ENCODE measurements at regions not wholly inside any gene's neighbourhood (a gene's known extent, or its start where the extent isn't known, plus 50 kb on each side); places are given as distances from the start of the nearest gene placed in this dataset.
"Not testable (repeated sequence)": the region's sequence is repeated elsewhere in the genome, so short reads cannot be mapped to it uniquely, and the experiment has no call there.

DNA sequence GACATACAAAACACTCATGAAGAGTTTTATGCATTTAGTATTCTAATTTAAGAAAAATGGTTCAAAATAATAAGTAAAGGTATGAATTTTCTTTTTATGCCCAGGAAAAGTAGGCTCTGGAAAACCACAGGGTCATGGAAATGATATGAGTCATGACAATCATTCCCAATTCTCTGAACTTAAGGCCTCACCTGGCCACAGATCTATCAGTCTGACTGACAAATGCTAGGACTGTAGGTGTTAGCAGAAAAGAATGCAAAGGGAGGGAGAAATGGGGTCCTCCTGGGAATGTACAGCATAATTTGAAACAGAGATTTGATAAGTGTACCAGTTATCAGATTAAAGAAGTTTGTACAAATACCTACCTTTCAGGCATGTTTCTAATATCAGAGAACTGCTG lies 270.5 kb upstream of the ARSJ start:
- DNase-seq (ENCODE audit: low spot score): no peak

DNA sequence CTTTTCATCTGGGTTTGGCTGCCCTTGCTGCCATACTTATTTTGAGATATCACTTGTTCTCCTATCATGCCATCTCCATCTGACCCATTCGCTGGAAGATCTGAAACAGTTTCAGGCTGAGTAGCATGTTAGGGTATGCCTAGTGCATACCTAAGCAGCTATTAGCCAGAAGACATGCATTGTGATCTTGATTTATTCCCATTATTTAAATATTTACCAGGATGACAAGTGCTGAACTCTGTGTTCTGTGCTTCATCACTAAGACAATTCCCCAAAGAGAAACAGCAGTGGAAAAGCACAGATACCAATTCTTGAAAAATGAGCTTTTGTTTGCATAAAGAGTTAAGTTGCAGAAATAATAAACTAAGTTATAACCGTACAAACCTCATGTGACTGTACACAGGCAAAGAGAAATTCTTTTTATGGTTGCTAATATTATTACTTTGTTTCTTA lies 271.0 kb upstream of the ARSJ start:
- no peak for DNase-seq (ENCODE audit: low spot score)

DNA sequence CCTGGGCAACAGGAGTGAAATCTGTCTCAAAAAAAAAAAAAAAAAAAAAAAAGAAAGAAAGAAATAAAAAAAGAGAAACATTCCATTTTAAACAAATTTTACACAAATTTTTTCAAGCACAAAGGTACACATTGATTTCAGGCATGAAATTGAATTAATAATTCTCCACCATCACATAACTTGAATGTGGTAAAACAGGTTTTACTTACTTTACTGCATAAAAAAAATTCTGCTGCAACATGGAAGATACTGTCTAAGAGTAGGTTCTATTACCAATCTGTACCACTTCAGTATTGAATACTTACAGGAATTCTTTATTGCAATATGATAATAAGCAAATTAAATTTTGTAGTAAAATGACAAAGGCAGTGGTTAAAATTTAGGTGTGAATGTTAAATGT lies 271.6 kb upstream of the ARSJ start:
- DNase-seq (ENCODE audit: low spot score): no peak

DNA sequence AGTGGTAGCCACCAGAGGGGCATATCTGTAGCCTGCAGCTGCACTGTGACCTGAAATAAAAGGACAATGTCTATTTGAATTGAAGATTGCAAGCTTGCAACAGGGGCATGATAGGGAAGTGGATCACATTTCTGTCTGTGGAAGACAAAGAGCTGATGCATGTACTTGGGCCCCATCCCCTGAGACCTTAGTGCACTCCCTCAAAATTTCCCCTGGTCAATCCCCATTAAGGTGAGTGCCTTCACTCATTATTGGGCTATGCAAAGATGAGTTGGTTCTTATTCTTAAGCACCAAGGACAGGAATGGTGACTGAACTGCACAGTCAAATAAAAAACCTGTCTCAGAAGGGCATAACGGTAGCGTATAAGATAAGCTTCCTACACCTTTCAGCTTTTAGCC lies 273.1 kb upstream of the ARSJ start:
- no peak for DNase-seq (ENCODE audit: low spot score)

DNA sequence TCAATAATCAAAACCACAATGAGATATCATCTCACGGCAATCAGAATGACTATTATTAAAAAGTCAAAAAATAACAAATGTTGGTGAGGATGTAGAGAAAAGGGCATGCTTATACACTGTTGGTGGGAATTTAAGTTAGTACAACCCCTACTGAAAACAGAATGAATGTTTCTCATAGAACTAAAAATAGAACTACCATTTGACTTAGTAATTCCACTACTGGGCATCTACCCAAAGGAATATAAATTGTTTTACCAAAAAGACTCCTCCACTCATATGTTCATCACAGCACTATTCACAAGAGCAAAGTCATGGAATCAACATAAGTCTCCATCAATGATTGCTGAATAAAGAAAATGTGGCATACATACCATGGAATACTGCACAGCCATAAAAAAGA lies 278.1 kb upstream of the ARSJ start:
- DNase-seq (ENCODE audit: low spot score): no peak

DNA sequence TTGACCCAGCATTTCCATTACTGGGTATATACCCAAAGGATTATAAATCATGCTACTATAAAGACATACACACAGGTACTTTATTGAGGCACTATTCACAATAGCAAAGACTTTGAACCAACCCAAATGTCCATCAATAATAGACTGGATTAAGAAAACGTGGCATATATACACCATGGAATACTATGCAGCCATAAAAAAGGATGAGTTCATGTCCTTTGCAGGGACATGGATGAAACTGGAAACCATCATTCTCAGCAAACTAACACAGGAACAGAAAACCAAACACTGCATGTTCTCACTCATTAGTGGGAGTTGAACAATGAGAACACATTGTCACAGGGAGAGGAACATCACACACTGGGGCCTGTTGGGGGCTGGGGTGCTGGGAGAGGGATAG lies 283.0 kb upstream of the ARSJ start:
- not testable (repeated sequence) for DNase-seq (ENCODE audit: low spot score)

DNA sequence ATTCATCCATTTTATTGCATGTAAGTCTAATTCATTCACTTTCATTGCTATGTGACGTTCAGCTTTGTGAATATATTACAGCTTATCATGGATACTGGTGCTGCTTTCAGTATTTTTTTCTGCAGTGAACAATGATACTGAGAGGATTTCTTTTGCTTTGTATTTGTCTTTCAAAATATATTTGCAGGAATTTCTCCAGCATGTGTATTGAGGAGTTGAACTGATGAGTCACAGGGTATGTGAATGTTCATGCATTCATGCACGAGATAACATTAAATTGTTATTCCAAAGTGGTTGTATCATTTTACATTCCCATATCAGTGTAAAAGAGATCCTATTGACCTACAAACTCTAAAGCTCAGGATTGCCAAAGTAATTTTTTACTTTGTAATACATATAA lies 283.8 kb upstream of the ARSJ start:
- no peak for DNase-seq (ENCODE audit: low spot score)

DNA sequence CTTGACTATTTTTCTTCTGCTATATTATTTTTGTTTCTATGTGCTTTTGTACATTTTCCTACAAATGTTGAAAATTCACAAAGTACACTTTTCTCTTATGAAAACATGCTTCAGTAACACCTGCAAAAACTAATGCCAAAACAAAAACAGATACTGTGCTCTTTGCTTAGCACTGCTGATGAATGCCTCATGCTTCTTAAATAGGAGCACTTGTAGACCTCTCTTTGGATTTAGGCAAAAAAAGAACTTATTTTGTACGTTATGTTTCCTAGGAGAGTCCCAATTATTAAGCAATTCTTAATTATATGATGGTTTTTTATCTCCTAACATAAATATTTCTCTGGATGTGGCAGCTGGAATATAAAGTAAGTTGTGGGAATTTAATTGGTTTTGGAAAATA lies 285.0 kb upstream of the ARSJ start:
- DNase-seq (ENCODE audit: low spot score): no peak

DNA sequence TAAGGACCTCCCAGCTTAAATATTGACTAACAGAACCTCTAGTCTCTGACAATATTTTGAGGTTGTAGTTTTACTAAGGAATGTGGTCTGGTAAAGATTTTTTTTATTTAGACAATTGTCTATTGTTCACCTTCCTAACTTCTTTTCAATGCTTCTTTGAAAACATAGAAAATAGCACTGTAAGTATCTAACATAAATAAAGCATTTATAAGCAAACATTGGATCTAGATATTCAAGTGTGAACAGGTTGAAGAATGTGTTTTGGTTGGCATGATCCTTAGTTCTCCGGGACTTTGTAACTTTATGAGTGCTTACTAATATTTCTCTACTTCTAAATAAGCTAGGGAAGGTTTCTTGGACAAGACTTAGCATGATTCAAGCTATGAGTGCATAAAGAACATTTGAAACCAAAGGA lies 285.4 kb upstream of the ARSJ start:
- no peak for DNase-seq (ENCODE audit: low spot score)

DNA sequence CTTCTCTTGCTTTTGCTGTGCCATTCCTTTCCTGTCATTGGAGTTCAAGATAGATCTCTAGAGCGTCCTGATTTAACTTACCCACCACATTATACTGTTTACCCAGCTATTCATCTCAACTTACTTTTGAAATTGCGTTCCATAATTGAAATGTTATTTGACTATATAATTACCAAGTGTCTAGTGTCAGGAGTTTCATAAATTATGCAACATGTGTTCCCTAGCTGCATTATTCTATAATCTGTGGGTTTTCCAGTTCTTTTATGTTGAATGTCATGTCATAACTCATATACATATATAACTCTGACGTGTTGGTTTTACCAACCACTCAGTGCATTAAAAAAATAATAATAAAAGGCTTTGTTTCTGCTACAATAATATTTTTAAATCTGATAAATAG lies 285.9 kb upstream of the ARSJ start:
- DNase-seq (ENCODE audit: low spot score): no peak

DNA sequence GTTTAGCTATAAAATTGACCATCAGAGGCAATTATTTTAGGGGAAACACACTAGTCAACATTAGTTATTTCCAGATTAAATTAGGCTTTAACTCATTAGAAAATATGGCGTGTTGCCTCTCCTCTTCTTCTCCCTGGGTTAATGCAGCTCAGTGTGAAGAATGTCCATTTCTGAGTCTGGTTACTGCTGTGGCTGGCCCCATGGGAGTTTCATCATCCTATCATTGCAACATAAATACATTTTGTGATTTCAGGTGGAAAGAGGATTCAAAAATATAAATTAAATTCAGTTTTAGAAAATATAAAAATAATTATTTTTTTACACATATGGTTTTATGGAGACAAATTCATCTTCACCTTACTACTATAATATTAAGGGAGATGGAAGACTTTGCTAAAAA lies 288.5 kb upstream of the ARSJ start:
- DNase-seq (ENCODE audit: low spot score): no peak

DNA sequence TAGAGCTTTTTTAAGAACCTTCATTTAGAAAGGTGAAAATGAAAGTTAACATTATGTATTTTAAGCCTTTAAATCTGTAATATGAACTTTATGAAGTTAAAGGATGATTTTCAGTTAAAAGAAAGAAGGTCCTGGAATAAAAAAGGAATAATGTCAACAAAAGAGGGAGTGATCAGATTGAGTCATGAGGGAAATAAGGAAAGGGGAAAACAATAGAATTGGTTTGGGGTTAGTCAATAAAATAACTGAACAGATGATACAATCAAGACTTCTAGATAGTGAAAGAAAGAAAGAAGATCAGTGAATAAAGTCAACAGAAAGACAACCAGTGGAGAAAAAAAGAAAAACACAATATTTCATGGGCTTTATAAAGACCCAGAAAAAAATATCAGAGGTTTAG lies 291.6 kb upstream of the ARSJ start:
- DNase-seq (ENCODE audit: low spot score): no peak

DNA sequence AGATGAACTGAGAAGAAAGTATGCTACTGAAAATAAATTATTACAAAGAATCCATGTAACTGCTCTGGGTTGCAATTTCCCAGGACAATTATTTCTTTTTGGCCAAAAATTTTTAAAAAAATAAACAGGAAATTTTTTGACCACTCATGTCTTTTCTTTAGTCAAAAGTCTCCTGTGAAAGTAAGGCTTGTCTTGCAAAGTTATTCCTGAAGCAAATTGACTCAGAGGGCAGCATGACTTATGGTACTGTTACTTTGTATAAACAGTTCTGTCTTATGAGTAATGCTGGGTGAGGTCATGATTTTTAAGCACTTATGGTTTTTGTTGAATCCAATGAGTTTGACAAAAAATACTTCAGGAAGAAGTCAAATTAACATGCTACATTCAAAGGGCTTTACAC lies 292.8 kb upstream of the ARSJ start:
- no peak for DNase-seq (ENCODE audit: low spot score)

DNA sequence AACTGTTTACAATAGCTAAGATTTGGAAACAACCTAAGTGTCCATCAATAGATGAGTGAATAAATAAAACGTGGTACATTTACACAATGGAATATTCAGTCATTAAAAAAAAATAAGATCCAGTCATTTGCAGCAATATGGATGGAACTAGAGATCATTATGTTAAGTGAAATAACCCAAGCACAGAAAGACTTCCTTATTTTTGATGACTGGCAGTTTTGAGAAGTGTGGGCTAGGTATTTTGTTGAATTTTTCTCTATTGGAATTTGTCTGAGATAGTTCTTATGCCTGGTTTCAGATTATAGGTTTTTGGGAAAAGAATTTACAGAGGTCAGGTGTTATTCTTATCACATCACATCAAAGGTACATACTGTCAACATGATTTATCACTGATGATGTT lies 293.8 kb upstream of the ARSJ start:
- no peak for DNase-seq (ENCODE audit: low spot score)

DNA sequence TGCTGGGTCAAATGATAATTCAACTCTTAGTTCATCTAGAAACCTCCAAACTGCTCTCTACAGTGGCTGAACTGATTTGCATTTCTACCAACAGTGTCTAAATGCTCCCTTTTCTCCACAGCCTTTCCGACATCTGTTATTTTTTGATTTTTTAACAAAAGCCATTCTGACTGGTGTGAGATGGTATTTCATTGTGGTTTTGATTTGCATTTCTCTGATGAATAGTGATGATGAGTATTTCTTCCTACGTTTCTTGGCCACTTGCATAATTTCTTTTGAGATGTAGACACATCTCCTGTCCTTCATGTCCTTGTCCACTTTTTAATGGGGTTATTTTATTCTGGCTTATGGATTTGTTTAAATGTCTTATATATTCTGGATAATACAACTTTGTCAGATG lies 298.2 kb upstream of the ARSJ start:
- no peak for DNase-seq (ENCODE audit: low spot score)

DNA sequence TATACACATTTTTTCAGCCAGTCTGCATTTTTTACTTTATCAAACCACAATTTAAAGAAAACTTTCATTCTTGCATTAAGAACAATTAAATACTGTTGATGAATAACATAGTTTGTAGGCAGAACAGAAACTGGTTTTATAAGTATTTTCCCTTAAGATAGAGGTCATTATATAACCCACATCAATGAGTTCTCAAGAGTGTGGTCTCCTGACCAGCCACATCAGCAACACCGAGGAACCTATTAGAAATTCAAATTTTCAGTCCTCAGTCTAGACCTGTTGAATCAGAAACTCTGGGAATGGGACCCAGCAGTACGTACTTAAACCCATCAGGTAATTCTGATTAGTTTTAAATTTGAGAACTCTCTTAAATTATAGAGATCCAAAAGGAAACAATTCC lies 299.6 kb upstream of the ARSJ start:
- no peak for DNase-seq (ENCODE audit: low spot score)

DNA sequence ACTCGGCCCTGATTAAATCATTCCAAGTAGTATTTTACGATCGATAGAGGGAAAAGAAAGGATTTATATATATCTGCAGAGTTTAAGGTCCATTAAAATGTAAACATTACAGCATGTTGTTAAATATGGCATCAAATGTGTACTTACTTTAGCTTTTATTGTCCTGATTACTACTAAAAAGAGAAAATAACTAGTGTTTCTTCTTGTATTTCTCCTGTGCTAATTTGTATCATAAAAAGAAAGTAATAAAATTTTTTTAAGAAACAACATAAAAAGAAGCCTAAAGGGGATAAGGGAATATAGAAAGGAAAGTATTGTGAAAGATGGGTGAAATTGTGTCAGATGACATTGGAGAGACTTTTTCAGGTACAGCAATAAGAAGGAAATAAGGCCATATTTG lies 300.3 kb upstream of the ARSJ start:
- DNase-seq (ENCODE audit: low spot score): no peak

DNA sequence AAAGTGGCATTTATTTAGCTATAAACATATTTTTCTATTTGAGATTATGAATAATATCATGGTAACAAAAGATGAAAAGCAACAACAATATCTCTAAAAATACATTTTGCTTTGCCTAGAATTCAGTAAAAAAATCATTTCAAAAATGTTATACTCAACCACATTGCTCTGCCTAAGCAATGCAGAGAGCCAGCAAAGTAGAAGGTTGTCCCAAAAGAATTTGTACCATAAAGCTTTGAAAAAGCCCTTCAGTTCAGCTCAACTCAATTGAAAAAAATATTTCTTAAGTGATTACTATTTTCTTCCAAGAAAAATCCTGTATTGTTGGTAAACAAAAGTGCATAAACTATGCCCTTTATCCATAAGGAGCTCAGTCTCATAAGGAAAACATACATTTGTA lies 301.2 kb upstream of the ARSJ start:
- DNase-seq (ENCODE audit: low spot score): no peak

DNA sequence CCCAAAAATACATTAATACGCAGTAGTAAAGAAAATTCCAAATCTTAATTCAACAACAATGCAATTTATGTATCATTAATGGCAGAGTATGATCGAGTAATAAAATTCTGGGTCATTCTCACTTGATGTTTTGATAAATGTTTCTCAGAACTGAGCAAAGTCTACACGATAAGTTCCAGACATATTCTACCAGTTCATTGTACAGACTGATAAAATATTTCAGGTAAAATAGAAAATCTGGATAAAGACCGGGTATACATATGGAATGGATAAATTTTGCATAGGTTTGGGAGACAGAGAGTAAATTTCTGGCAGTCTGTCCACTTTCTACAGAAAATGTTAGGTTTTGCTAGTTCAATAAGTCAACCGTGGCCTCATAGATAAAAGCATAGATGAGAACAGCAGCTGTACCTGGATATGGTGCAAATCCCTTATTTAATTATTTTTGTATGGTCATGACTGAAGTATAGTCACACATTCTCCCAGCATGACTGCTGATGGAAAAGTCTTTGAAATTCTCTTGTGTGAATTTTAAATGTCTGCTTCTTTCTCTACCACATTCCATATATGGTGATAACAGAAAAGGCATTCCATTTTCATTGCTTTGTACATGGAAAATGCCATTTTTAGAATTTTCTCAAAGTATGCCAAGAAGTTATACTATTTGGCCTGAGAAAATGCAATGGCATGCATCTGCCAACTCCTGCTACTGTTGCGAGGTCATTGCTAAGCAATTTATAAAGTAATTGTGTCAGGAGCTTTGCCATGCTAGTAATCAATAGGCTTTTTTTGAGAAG lies 301.9 kb upstream of the ARSJ start:
- no peak for DNase-seq (ENCODE audit: low spot score)

DNA sequence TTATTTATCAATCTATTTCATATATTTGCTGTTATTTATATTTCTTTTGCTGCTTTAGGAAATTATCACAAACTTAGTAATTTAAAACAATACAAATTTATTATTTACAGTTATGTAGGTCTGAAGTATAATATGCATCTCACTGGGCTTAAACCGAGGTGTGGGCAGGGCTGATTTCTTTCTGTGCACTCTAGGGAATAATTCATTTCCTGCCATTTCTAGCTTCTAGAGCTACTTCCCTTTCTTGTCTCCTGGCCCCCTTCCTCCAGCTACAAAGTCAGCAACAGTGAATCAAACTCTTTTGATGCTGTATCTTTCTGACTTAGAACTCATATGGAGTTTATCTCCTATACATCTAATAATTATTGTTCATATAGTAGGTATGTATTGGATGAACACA lies 303.5 kb upstream of the ARSJ start:
- no peak for DNase-seq (ENCODE audit: low spot score)

DNA sequence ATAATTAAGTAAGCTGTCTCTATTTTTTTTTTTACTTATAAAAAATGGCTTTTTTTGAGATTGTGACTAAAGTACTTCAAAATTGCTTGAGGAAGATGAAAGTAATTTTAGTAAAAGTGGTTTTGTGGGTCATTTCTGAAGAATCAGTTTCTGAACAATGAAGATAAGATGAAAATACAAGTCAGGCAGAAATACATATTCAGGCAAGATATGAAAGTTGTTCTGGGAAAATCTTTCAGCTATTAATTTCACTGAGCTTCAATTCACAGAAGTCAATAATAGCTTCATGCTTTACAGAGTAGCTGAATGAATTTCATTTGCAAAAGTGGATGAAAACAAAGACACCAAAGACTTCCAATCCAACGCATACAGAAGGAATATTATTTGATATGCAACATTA lies 305.2 kb upstream of the ARSJ start:
- no peak for DNase-seq (ENCODE audit: low spot score)

DNA sequence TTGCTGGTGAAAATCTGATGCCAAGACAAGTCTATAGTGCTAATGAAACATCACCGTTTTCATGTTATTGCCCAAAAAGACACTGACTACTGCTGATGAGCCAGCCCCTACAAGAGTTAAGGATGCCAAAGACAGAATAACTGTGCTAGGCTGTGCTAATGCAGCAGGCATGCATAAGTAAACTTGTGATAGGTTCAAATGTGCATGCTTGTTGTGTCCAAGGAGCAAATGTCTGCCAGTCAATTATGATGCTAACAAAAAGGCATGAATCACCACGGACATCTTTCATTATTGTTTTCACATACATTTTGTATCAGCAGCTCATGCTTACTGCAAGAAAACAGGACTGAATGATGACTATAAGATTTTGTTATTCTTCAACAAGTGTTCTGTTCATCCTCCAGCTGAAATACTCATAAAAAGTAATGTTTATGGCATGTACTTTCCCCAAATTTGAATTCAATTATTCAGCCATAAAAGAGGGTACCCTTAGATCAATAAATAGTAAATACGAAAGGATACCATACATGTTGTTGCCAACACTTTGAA lies 306.9 kb upstream of the ARSJ start:
- DNase-seq (ENCODE audit: low spot score): no peak

DNA sequence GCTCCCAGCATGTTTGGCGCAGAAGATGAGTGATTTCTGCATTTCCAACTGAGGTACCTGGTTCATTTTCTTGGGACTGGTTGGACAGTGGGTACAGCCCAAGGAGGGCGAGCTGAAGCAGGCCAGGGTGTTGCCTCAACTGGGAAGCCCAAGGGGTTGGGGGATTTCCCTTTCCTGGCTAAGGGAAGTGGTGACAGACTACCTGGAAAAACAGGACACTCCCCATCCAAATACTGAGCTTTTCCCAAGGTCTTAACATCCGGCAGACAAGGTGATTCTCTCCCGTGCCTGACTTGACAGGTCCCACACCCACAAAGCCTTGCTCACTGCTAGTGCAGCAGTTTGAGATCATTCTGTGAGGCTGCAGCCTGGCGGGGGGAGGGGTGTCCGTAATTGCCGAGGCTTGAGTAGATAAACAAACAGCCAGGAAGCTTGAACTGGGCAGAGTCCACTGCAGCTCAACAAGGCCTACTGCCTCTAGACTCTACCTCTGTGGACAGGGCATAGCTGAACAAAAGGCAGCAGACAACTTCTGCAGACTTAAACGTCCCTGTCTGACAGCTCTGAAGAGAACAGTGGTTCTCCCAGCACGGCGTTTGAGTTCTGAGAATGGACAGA lies 307.7 kb upstream of the ARSJ start:
- DNase-seq (ENCODE audit: low spot score): no peak

DNA sequence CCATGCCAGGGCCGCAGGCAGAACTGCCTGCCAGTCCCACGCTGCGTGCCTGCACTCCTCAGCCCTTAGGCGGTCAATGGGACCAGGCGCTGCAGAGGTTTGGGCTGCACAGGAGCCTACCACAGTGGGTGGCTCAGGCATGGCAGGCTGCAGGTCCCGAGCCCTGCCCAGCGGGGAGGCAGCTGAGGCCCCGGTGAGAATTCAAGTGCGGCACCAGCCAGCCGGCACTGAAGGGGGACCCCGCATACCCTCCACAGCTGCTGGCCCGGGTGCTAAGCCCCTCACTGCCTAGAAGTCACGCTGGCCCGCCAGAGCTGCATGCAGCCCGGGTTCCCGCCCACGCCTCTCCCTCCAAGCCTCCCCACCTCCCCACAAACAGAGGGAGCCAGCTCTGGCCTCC lies 302.5 kb upstream of the UGT8 start:
- DNase-seq (ENCODE audit: low spot score): no peak
